ENCODE measurements at regions not wholly inside any gene's neighbourhood (a gene's known extent, or its start where the extent isn't known, plus 50 kb on each side); places are given as distances from the start of the nearest gene placed in this dataset.

DNA sequence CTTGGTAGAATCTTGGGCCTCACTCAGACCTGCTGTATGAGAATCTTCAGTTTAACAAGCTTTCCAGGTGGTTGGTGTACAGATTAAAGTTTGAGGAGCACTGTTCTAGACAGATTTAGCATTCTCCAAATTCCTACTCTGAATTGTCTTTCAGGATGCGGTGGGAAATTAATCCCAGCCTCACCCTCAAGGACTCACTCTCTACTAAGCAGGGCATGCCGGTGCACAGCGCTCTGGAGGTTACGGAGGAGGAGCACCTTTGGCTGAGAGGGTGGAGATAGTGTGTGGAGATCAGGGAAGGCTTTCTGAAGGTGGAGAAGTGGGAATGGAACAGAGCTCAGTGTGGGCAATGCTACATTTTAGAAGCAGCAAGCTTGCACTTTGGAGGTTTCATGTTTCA, 359.2 kb downstream of the LRATD1 start:
- TF ChIP-seq, protein P1, sequence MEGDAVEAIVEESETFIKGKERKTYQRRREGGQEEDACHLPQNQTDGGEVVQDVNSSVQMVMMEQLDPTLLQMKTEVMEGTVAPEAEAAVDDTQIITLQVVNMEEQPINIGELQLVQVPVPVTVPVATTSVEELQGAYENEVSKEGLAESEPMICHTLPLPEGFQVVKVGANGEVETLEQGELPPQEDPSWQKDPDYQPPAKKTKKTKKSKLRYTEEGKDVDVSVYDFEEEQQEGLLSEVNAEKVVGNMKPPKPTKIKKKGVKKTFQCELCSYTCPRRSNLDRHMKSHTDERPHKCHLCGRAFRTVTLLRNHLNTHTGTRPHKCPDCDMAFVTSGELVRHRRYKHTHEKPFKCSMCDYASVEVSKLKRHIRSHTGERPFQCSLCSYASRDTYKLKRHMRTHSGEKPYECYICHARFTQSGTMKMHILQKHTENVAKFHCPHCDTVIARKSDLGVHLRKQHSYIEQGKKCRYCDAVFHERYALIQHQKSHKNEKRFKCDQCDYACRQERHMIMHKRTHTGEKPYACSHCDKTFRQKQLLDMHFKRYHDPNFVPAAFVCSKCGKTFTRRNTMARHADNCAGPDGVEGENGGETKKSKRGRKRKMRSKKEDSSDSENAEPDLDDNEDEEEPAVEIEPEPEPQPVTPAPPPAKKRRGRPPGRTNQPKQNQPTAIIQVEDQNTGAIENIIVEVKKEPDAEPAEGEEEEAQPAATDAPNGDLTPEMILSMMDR (IDR thresholded peaks at IDR 0.05), result no peak
- no peak for TF ChIP-seq POLR2AphosphoS5 (IDR thresholded peaks at IDR 0.05)
- no peak for TF ChIP-seq POLR2A (IDR thresholded peaks at IDR 0.05; ENCODE audit: low read depth)
